ENCODE measurements at regions not wholly inside any gene's neighbourhood (a gene's known extent, or its start where the extent isn't known, plus 50 kb on each side); places are given as distances from the start of the nearest gene placed in this dataset.
A peak's percentile ranks its signal among the peaks of the same experiment; 100 is the strongest.
"Not testable (repeated sequence)": the region's sequence is repeated elsewhere in the genome, so short reads cannot be mapped to it uniquely, and the experiment has no call there.

DNA sequence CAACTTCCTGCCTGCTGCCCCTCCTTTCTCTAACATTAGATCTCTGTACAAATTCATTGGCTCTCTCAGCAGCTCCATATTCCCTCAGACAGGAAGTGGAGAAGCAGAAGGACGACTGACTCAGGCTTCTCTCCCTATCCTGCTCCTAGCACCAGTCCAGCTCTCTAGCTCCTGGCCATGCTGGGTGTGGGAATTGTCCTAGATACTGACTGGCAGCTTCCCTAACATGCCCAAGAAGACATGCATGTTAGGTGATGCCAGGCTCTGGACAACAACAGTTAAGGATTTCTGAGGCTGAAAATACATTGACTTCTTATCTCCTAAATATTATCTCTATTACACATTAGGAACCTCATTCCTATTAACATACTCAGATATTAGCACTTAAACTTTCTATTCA is 292.9 kb downstream of the IKZF2 start:
- DNase-seq: no peak

DNA sequence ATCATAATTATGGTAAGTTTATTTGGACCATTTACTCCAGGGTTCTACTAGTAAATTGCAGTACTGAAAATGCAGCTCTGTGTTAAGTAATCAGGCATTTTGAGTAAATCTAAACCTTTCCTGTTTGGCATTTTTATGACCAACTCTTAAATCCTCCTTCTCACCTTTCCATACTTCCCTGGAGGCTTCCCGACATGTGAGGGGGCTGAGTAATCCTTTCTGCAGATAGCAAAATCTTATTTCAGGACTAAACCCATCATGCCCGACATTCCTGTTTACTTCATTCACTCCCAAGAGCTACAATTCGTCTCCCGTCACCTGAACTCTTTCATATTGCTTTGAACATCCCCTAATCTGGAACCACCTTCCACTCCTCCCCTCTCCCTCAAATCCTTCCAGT is 296.6 kb downstream of the IKZF2 start:
- DNase-seq: no peak

DNA sequence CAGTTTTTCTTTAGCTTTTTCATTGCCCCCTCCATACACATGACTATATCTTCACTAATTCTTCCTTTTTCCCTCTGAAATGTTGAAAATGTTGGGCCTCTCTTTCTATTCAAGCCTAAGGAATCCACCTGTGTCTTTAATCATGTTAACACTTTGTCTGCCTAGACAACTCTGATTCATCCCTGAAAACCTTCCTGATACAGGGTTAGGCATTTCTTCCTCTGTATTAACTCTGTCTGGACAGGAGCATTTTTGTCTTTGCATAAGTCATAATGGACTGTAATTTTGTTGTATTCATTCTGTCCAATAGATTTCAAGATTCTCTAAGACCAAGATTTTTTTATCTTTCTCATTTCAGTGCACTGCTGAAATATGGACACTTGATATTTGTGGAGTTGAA is 297.3 kb downstream of the IKZF2 start:
- no peak for DNase-seq

DNA sequence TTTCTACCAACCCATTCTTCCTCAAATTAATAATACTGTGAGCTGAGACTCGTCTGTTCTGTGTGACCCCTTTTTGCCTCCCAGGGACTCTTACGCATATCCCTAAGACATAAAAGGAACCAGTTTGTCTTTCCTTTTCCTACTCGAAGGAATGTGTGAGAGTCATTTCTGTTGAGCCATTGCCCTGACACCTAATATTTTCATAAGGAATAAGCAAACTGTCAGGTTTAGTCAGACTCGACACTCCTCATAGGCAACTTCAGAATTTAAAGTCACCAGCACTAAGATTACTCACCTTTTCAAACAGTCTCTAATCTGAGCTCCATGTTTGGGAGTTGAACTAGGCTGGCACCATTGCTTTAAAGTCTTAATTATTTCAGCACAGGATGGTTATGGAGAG is 305.5 kb downstream of the IKZF2 start:
- no peak for DNase-seq

DNA sequence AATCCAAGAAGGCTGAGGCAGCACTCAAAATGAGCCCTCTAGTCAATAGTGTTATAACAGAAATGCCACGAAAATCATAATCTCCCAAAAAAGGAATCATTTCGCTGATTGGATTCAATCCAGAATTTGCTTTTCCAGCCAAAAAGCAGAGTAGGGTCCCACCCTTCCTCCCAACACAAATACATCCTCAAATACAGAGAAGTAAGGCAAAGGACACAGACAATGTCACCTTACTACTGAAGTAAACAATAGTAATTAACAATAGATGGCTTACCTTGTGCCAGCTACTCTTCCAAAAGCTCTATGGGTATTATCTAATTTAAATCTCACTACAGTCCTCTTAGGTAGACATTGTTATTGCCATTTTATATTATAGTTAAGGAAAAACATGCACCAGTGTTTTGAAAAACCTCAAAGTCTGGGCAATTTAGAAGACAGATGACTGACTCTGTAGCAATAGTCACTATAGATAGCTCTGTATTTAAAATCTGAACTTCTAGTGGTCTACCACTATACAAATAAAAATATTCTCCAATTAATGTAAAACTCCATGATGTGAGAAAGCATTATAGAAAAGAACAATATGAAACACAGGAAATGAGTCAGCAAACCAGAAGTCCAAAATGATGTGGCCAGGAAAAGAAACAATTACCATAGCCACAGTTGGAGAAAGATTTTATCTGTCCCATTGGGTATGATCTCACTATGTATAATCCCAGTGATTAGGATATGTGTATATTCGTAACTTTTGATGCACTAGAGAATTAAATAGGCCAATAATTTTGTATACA is 305.0 kb upstream of the ERBB4 start:
- DNase-seq: no peak

DNA sequence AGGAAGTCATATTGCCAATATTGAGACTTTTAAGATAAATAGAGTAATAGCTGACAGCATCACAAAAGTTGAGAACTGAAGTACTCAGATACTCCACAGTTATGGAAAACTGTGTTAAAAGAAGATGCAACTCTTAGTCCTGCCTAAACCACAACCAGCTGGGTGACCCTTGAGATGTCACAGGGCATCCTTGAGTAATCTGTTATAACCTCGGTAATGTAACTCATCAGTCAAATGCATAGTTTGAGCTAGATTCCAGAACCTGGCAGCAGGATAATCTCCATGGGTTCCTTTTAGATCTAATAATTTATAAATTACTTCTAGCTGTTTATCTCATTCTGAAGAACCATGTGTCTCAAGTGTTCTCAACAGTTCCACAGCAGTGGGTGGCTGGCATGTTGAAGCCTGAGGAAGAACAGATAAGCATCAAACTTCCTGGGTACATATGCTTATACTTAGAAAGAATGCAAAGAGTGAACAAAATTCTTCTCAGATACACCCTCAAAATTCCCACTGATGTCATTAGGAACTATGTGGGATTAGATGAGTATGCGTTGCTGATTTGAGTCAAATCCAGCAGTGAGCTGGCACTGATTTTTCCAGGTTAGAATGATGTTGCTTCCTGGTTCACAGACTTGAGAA is 304.1 kb upstream of the ERBB4 start:
- no peak for DNase-seq

DNA sequence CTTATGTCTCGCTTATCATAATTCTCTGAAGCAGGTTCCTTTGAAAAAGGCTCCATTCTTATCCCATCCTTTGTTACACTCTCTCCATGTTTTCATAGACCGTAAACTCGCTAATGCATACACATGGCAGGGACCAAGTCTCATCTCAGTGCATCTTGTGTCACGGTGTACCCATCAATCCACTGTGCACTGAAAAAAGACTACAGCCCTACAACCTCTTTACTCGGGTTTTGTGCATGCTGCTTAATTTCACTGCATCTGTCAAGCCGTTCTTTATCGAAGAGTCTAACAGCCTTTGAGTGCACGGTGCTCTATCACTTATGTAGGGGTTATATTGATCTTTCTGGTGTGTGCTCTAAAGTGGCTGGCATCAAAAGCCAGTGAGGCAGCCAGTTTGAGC is 302.9 kb upstream of the ERBB4 start:
- peak; percentile 15 for DNase-seq

DNA sequence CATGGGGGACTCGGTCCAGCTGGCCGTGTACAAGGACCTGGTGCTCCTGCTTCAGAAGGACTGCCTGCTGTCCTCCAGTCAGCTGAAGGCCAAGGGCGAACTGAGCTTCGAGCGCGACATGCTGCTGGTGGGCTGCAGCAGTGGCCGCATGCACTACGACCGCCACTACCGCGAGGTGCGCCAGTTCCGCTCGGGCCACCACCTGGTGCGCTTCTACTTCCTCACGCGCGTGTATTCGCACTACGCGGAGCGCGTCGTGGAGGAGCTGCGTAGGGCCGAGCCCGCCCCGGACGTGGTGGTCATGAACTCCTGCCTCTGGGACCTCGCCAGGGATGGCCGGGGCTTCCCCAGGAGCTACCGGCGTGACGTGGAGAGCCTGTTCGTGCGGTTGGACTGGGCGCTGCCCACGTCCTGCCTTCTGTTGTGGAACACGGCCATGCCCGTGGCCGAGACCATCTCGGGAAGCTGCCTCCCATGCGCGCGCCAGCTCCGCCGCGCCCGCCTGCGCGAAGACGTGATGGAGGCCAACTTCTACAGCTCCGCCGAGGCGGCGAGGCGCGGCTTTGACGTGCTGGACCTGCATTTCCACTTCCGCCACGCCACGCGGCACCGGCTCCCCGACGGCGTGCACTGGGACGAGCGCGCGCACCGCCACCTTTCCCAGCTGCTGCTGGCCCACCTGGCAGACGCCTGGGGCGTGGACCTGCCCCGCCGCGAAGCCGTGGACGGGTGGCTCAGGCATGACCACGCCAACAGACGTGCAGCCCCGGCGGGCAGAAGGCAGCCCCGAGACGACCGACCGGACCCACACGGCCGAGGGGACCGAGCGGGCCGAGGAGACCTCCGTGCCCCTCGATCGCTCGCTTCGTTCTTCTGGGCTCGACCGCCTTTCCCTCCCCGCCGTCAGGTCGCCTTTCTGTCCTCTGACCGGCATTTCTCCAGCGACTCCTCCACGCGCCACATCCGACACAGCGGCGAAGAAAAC is 293.9 kb upstream of the ERBB4 start:
- DNase-seq: no peak

DNA sequence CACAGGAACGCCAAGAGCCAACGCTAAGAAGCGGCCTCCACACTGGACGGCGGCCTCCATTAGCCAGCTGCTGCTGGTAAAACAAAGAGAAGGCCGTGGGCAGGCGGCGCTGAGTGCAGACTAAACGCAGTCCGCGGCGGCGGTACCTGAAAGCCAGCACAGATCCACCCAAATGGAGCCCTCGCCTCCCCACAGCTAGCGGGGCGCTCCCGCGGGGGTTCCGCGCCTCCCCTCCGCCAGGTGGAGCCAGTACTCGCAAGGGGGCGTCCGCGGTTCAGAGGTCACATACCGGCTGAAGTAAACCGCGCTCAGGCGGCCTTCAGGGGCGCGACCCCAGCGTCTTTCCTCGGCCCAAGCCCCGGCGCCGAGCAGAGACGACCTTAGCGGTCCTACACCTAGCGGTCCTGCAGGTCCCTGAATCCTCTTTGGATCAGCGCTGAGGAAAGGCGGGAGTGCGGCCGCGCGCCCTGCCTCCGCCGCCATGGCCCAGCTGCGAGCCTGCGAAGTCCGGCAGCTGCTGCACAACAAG is 293.1 kb upstream of the ERBB4 start:
- DNase-seq: no peak

DNA sequence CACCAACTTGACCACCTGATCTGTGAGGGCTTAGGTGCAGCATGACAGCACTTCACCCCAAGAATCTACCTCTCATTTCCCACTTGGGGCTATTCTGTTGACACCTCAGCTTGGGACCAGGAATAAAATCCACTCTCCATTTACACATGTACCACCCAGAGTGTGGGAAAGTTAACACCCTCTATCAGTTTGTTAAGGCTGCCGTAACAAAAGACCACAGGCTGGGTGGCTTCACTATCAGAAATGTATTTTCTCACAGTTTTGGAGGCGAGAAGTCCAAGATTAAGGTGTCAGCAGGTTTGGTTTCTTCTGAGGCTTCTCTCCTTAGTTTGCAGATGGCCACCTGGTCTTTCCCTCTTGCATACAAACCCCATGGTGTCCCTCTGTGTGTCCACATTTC is 277.7 kb upstream of the ERBB4 start:
- no peak for DNase-seq

DNA sequence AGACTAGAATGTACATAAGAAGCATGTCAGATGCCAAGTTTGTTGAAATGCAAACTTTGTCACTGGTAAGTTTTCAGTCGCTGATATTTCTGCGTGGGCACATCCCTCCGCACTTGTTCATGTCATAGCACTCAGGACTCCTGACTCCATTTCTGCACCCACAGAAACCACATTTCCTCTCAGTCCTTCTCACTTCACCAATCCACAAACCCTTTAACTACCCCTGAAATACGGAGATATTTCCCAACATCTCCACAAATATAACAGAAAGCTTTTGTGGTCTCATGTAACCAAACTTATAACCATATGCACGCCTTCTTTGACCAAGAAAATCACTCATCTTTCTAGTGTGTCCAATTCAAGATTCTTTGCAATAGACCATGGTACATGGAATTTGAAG is 276.9 kb upstream of the ERBB4 start:
- DNase-seq: no peak

DNA sequence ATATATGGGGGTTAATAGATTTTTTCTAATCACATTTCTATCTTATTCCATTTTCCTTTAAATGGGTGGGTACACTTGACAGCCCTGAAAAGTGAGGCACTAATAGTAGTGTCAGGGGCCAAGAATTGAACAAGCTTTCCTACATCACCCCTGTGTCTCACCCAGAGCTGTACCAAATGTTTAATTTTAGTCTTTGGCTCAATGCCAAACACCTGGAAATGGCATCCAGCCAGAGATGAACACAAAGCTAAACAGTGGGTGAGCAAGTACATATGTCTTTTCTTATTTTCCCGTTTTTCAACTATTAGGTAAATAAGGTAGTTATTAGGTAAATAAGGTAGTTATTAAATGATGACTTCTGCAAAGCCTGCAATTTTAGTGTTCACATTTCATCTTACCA is 276.3 kb upstream of the ERBB4 start:
- DNase-seq: no peak

DNA sequence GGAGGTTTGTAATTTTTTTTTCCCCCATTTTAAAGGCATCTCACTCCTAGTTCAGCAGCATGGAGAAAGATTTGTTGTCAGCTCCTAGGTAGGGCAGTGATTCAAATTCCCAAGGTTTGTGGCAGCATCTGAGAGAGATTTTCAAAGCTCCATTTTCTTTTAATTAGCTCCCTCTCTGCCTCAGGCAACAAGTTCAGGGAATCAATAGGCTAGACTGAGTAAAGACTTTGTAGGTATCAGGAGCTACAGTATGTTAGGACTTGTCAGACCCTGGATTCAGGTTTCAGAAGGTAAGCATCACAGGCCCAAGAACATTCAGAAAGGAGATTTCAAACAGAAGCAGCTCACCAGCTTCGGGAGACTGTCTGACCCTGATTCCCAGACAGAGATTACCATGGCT is 273.3 kb upstream of the ERBB4 start:
- peak; percentile 2 for DNase-seq

DNA sequence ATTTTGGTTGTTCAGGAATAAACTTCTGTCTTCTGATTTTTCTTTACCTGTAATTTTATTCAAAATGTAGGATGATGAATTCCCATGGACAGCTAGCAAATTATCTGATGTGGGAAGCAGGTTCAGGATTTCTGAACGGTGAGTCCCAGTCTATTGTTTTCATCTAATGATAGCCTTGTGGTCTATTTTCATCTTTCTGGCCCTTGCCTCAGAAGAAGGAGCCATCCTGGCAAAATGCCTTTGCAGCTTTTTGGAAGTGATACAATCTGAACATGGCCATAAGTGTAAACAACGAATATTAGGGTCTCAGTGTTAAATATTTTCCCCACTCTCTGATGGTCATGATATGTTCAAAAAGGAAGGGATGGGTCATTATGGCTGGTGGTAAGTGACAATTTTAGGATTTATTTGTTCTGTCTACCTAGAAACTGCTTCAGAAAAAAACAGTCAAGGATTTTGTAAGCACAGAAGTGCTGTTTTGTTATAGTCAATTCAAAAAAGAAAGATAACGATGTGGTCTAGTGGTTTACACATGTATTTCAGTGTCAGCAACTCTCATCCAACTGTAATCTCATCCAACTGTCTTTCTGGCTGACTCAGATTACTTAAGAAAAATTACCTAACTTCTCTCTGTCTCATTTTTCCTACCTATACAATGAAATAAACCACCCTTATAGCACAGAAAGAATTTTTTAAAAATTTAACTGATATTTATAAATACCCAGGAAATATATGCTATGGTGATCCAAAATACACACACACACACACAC is 272.6 kb upstream of the ERBB4 start:
- no peak for DNase-seq

DNA sequence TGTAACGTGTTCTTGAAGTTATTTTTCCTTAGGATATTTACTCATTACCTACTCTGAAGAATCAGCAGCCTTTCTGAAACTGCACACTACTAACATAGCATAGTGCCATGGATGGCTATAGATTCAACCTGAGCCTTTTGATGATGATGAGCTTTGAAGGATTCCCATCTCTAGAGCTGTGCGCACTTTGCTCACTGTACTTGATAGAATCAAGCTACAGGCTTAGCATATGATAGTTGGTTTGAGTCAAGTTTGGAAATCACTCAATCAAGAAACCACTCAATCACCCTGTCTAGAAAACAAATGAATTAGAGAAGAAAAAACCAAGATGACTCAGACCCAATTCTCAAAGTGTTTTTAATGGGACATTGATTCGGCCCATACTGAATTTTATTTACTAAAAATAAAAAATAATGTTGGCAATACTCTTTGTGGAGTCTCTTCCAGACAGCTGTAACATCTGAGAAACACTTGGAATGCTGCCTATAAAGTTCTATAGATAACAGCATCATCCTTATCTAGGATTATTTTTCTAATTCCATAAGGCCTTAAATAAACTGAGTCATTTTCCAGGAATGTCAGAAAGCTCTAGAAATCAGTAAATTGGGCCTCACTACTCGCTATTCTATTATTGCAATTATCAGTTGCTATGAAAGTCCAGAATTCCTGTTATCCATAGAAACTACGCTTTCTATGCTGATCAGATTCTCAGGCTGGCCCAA is 259.0 kb upstream of the ERBB4 start:
- DNase-seq: no peak

DNA sequence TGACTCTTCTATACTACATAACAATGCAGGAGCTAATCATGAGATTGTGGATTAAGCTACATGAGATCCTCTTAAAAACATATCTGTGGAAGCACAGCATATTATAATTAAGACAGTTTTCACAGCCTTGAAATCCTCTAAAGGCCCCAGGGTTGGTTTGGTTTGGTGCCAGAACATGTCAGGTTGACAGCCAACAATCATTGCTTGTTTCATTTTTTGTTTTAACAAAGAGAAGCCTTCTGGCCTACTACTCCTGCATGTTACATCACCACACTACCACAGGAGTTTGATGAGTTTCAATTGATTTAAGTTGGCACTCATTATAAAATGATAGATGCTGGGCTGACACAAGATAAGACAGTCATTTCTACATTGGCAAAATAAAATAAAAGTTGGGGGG is 255.9 kb upstream of the ERBB4 start:
- peak; percentile 14 for DNase-seq

DNA sequence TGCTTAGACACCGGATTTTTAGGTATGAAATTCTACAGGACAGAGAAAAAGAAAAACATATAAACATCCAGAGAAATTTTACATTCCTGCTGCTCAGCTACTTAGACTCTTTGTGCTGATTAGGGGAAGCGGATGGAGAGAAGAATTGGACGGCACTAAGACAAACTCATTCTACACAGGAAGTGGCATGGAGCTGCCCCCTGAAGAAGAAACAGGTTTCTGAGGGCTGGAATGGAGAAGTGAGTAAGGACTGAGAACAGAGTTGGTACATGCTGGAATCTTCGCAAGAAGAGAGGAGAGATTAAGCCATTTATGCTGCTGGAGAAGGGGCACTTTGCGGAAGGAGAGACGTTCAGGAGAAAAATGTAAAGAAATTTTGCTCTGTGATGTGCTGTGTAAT is 253.0 kb upstream of the ERBB4 start:
- no peak for DNase-seq

DNA sequence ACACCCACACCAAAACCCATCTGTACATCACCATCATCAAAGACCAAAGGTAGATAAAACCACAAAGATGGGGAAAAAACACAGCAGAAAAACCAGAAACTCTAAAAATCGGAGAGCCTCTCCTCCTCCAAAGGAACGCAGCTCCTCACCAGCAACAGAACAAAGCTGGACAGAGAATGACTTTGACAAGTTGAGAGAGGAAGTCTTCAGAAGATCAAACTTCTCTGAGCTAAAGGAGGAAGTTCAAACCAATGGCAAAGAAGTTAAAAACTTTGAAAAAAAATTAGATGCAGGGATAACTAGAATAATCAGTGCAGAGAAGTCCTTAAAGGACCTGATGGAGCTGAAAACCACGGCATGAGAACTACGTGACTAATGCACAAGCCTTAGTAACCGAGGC is 247.5 kb upstream of the ERBB4 start:
- DNase-seq: not testable (repeated sequence)

DNA sequence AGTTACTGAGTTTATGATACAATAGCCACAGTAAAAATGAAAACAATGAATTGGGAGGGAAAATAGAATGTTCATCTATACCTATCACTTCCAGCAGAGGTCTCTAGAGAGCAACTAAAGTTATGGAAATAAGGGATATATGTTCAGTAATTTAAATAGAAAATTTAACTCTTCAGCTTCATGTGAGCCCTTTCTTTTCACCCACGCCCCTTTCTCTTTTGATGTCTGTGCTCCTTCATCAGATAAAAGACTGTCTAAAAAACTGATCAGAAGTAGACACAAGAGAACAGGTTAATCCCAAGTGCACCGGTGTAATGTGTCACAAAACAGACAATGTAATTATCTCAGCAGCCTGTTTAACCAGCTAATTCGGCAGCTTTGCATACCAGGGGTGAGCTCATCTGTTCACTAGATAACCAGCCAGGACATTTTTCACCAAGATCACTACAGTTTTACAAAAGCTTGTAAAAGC is 238.5 kb upstream of the ERBB4 start:
- peak; percentile 37 for DNase-seq

DNA sequence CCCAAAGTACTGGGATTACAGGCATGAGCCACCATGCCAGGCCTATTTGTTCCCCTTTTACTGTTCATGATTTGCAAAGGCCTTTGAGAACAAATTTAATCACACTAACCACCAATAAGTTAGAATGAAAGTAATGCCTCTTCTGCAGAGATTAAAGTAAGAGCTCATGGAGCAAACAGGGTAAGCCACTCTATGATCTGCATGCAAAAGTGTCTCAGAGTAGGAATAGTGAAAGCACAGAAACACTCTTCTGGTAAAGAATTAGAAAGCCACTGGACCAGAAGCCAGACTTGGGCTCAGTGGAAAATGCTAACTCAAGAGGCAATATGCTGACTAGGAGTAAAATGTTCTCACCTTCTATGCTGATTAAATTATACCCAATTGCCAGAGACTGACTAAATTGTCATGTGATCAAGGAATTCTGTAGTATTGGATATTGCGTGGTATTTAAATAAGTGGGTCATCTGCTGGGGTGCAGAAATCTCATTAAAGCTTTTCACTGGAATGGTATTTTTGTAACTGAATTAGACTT is 235.3 kb upstream of the ERBB4 start:
- DNase-seq: no peak

DNA sequence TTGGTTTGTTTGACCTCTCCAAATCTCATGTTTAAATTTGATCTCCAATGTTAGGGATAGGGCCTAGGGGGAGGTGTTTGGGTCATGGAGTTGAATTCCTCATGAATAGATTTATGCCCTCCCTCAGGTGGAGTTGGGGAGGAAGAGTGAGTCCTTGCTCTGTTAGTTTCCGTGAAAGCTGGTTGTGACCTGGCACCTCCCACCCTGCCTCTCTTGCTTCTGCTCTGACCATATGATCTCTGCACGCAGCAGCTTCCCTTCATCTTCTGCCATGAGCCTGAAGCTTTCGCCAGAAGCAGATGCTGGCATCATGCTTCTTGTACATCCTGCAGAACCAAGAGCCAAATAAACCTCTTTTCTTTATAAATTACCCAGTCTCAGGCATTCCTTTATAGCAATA is 231.6 kb upstream of the ERBB4 start:
- no peak for DNase-seq
